OCI-LY3 (cell line): ENCODE measurements at regions not wholly inside any gene's neighbourhood (a gene's known extent, or its start where the extent isn't known, plus 50 kb on each side); places are given as distances from the start of the nearest gene placed in this dataset.

Experiments used
- H2AFZ ChIP-seq: fragments of 200-600, 300-600 bp; shearing (Covaris generic); 2 replicates; pipeline ENCODE4 v1.6.0; 2014; ENCODE audit warnings: antibody characterized with exemption, low read depth, low read length
- H3K27ac ChIP-seq: fragments of 200-600, 300-600 bp; sonication (generic); 2 replicates; pipeline ENCODE4 v1.5.1; 2014; ENCODE audit warnings: mild to moderate bottlenecking, low read length, moderate library complexity, mixed read lengths
- H3K27me3 ChIP-seq: fragments of 200-600, 300-600 bp; sonication (generic); 2 replicates; pipeline ENCODE4 v1.6.1; 2014; ENCODE audit warnings: low read depth, low read length, mixed read lengths
- H3K36me3 ChIP-seq: fragments of 200-600, 300-600 bp; sonication (generic); replicated peaks from 2 replicates; pipeline ENCODE3; 2014; ENCODE audit warnings: low read depth, low read length, mixed read lengths
- H3K4me1 ChIP-seq: fragments of 300-600, 200-600 bp; sonication (generic); 2 replicates; pipeline ENCODE4 v1.6.1; 2014; ENCODE audit warnings: low read length, mixed read lengths
- H3K4me2 ChIP-seq: fragments of 200-600, 300-600 bp; sonication (generic); 2 replicates; pipeline ENCODE4 v1.6.1; 2014; ENCODE audit warnings: low read length, mixed read lengths
- H3K4me3 ChIP-seq: fragments of 300-600, 200-600 bp; sonication (generic); 2 replicates; pipeline ENCODE4 v1.5.1; 2014; ENCODE audit warnings: antibody characterized with exemption, mild to moderate bottlenecking, low read length, moderate library complexity
- H3K79me2 ChIP-seq: fragments of 300-600, 200-600 bp; shearing (Covaris generic); 2 replicates; pipeline ENCODE4 v1.6.1; 2014; ENCODE audit warnings: mild to moderate bottlenecking, low read length, mixed read lengths
- H3K9ac ChIP-seq: fragments of 300-600, 200-600 bp; shearing (Covaris generic); 2 replicates; pipeline ENCODE4 v1.6.0; 2014; ENCODE audit warnings: mild to moderate bottlenecking, low read length, moderate library complexity
- H3K9me3 ChIP-seq: fragments of 200-600, 300-600 bp; shearing (Covaris generic); 2 replicates; pipeline ENCODE4 v1.6.1; 2014; ENCODE audit warnings: low read length, mixed read lengths; ENCODE audit not compliant: insufficient read depth
- H4K20me1 ChIP-seq: fragments of 200-600, 300-600 bp; sonication (generic); 2 replicates; pipeline ENCODE4 v1.6.1; 2016; ENCODE audit warnings: low read length, mixed read lengths; ENCODE audit not compliant: insufficient read depth
- CTCF ChIP-seq: fragments of 200-600, 300-600 bp; sonication (generic); IDR thresholded peaks from 2 replicates; pipeline ENCODE4 v1.5.1; 2014; ENCODE audit warnings: antibody characterized with exemption, low read length, low read depth
- EZH2phosphoT487 ChIP-seq: fragments of 200-600 bp; shearing (Covaris generic); IDR thresholded peaks from 2 replicates; pipeline ENCODE4 v1.6.1; 2018; ENCODE audit warnings: antibody characterized with exemption, mixed run types, low read depth

- H3K27ac ChIP-seq, result no peak overlapping the region
Observed at GRCh38 chr11:13101644-13102512, 92.8 kb downstream of the RASSF10 start.

GRCh38 chr11:13102513-13102840 is 93.4 kb downstream of the RASSF10 start:
- Histone ChIP-seq H3K4me1 (peaks cover 26% of the 10 kb centered on the region), H3K4me2 (no peak overlapping the region), H4K20me1 (no peaks in the 10 kb centered on the region), H2AFZ (no peak overlapping the region), H3K27me3 (no peaks in the 10 kb centered on the region; the same call in 1 of the 2 replicates), H3K79me2 (no peaks in the 10 kb centered on the region), H3K36me3 (no peaks in the 10 kb centered on the region), H3K4me3 (no peak overlapping the region), H3K9me3 (no peaks in the 10 kb centered on the region), H3K27ac (no peak overlapping the region), H3K9ac (no peak overlapping the region)
- no peak for TF ChIP-seq CTCF
- no peak for TF ChIP-seq EZH2phosphoT487

More at GRCh38 chr11:13101644-13102512, 92.8 kb downstream of the RASSF10 start:
- H3K4me2 ChIP-seq, result no peak overlapping the region
- H3K27me3 ChIP-seq, result no peaks in the 10 kb centered on the region; the same call in 1 of the 2 replicates
- no peaks in the 10 kb centered on the region for H4K20me1 ChIP-seq
- H3K4me1 ChIP-seq, result peaks cover 26% of the 10 kb centered on the region
- TF ChIP-seq CTCF (no peak), EZH2phosphoT487 (no peak)
- H3K9me3 ChIP-seq, result no peaks in the 10 kb centered on the region
- H3K79me2 ChIP-seq, result no peaks in the 10 kb centered on the region
- H2AFZ ChIP-seq, result no peak overlapping the region
- no peaks in the 10 kb centered on the region for H3K36me3 ChIP-seq
- H3K9ac ChIP-seq, result no peak overlapping the region
- no peak overlapping the region for H3K4me3 ChIP-seq

- TF ChIP-seq CTCF (no peak), EZH2phosphoT487 (no peak)
- Histone ChIP-seq H3K79me2 (no peaks in the 10 kb centered on the region), H4K20me1 (no peaks in the 10 kb centered on the region), H3K9me3 (no peaks in the 10 kb centered on the region), H3K36me3 (no peaks in the 10 kb centered on the region), H3K4me1 (peaks cover 26% of the 10 kb centered on the region), H3K27me3 (no peaks in the 10 kb centered on the region; the same call in 1 of the 2 replicates), H3K27ac (no peak overlapping the region), H3K4me2 (no peak overlapping the region), H3K9ac (no peak overlapping the region), H2AFZ (no peak overlapping the region), H3K4me3 (no peak overlapping the region)
Observed at GRCh38 chr11:13102865-13103539, 93.9 kb downstream of the RASSF10 start.

GRCh38 chr11:13103962-13104554 is 94.9 kb downstream of the RASSF10 start:
- Histone ChIP-seq H4K20me1 (no peaks in the 10 kb centered on the region), H3K79me2 (no peaks in the 10 kb centered on the region), H3K4me2 (no peak overlapping the region), H3K4me1 (peaks cover 20% of the 10 kb centered on the region), H3K27me3 (no peaks in the 10 kb centered on the region; the same call in 1 of the 2 replicates), H3K36me3 (peaks cover 3% of the 10 kb centered on the region), H3K27ac (no peak overlapping the region), H3K9me3 (no peaks in the 10 kb centered on the region), H2AFZ (no peak overlapping the region), H3K9ac (no peak overlapping the region), H3K4me3 (no peak overlapping the region)
- no peak for TF ChIP-seq EZH2phosphoT487
- no peak for TF ChIP-seq CTCF
